ENCODE measurements at regions not wholly inside any gene's neighbourhood (a gene's known extent, or its start where the extent isn't known, plus 50 kb on each side); places are given as distances from the start of the nearest gene placed in this dataset.

- intact Hi-C loops (cut with DNase I; ENCODE audit: low total_unique reads): no loop called here
- Histone ChIP-seq H3K27me3 (no peaks in the 10 kb centered on the region), H3K27ac (no peak overlapping the region), H3K4me3 (no peak overlapping the region), H3K9me3 (no peaks in the 10 kb centered on the region), H3K36me3 (no peaks in the 10 kb centered on the region), H3K4me1 (no peaks in the 10 kb centered on the region)
- TF ChIP-seq CTCF (IDR thresholded peaks at IDR 0.05): peak in 2 of 3 donors; percentile 53 to 60
- no peak for TF ChIP-seq POLR2A (IDR thresholded peaks at IDR 0.05)
- peak; percentile 30 to 52 for DNase-seq (ENCODE audit: low spot score in 2 of 2)
Measured at GRCh38 chr4:27684610-27685011, 824.0 kb downstream of the STIM2 start.

GRCh38 chr4:27685091-27685490 is 824.5 kb downstream of the STIM2 start:
- TF ChIP-seq CTCF (IDR thresholded peaks at IDR 0.05): no peak
- no peak for TF ChIP-seq POLR2AphosphoS5 (IDR thresholded peaks at IDR 0.05)
- TF ChIP-seq POLR2A (IDR thresholded peaks at IDR 0.05): no peak
- intact Hi-C loops (cut with DNase I; ENCODE audit: low total_unique reads): no loop called here
- no peak overlapping the region for H3K27ac ChIP-seq
- H3K27me3 ChIP-seq: no peaks in the 10 kb centered on the region
- no peaks in the 10 kb centered on the region for H3K36me3 ChIP-seq
- no peaks in the 10 kb centered on the region for H3K4me1 ChIP-seq
- H3K9me3 ChIP-seq: no peaks in the 10 kb centered on the region
- DNase-seq (ENCODE audit: low spot score in 2 of 2): no peak
- no peak overlapping the region for H3K4me3 ChIP-seq

- H3K4me3 ChIP-seq: no peak overlapping the region
- no peak for DNase-seq (ENCODE audit: low spot score in 2 of 2)
- no peaks in the 10 kb centered on the region for H3K4me1 ChIP-seq
- H3K36me3 ChIP-seq: no peaks in the 10 kb centered on the region
- TF ChIP-seq POLR2AphosphoS5 (IDR thresholded peaks at IDR 0.05) (no peak), CTCF (IDR thresholded peaks at IDR 0.05) (no peak), POLR2A (IDR thresholded peaks at IDR 0.05) (no peak)
- no peaks in the 10 kb centered on the region for H3K27me3 ChIP-seq
- no peak overlapping the region for H3K27ac ChIP-seq
- intact Hi-C loops (cut with DNase I; ENCODE audit: low total_unique reads): no loop called here
- no peaks in the 10 kb centered on the region for H3K9me3 ChIP-seq
Measured at GRCh38 chr4:27685947-27686346, 825.3 kb downstream of the STIM2 start.

DNA sequence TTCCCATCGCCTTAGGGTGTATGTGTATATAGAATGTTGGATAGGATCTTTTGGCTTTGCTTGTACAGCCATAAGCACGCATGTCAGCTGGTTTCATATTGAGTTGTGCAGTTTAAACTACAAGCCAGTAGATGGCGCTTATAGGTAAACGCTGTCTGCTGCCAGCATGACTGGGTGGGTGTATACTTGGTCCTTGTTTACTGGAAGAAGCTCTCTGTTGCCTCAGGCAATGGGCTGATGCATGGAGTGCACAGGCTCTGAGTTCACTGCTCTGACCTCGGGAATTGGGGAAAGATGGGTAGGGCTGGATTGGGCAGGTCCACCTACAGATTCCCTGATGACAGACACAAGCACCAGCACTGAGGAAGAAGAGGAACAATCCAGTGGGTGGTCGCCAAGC is 831.5 kb downstream of the STIM2 start:
- intact Hi-C loops (cut with DNase I; ENCODE audit: low total_unique reads): loop anchor here (5.0 kb wide), 1 partner anchor 370 kb away; no protein-coding TSS in a partner anchor

More for the DNA sequence above, 831.5 kb downstream of the STIM2 start:
- H3K36me3 ChIP-seq: no peaks in the 10 kb centered on the region
- TF ChIP-seq POLR2AphosphoS5 (IDR thresholded peaks at IDR 0.05): no peak
- TF ChIP-seq POLR2A (IDR thresholded peaks at IDR 0.05): no peak
- peak in 1 of 3 donors; percentile 20 for TF ChIP-seq CTCF (IDR thresholded peaks at IDR 0.05)
- DNase-seq (ENCODE audit: low spot score in 2 of 2): no peak
- H3K27me3 ChIP-seq: no peaks in the 10 kb centered on the region
- H3K4me1 ChIP-seq: no peaks in the 10 kb centered on the region
- H3K9me3 ChIP-seq: no peaks in the 10 kb centered on the region
- H3K27ac ChIP-seq: no peak overlapping the region
- no peak overlapping the region for H3K4me3 ChIP-seq
